Activated T-cell treated with anti-CD3 and anti-CD28 coated beads for 4 hours (primary cell): ENCODE measurements at regions not wholly inside any gene's neighbourhood (a gene's known extent, or its start where the extent isn't known, plus 50 kb on each side); places are given as distances from the start of the nearest gene placed in this dataset.
"Not testable (repeated sequence)": the region's sequence is repeated elsewhere in the genome, so short reads cannot be mapped to it uniquely, and the experiment has no call there.

Source experiments
- DNase-seq: peaks from one replicate; pipeline ENCODE4 v3.0.0-alpha.2; 2020

DNA sequence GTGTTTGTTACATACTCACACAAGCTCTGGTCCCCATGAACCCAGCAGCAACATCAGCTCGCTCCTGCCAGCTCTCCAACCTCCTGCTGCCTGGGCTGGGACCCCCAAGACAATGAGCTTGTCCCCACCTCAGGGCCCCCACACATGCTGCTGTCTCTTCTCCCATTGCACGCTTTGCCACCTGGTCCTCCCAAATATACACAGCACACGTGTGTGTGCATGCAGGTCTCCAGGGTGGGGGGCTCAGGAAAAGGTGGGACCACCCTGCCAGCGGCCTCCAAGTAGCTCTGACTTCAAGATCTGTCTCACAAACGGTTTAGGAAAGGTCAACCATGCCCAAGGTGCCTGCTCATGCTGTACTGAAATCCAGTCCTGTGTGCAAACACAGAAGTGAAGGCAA, 68.1 kb upstream of the CCND1 start:
- DNase-seq: no peak

DNA sequence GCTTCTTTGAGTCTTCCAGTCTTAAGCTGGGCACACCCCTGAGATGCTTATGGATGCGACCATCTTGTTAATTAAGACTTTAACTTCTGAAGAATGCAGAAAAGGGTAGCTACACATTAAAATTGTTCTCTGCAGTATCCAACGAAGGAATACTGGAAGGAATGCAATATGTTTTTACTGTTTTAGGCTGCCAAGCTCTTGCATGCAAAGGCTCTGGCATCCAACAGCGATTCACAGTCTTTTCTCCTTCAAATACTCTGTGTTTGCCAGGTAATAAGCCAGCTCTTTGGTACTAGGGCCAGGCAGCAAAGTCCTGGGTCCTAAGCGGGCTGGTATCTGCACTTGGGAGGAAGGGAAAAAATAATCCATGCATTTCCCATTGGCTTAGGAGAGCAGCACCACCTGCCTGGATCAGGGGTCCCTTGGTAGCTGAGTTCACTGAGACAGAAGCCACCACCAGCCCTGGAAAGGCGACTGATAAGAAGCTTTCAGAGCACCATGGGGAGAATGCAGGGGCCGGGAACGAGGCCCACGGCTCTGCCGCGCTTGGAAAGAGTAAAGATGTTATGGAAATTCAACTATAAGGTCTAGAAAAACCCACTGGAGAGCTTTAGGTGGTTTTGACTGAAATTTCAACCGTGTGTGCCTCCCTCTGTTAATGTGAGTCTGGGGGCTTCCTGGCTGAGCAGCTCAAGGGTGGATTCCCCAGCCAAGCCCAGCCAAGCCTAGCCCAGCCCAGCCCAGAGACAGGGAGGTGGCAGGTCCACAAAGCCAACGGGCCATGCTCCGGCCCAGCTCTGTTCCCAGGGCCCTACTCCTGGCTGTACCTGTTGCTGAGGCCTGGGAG, 67.0 kb upstream of the CCND1 start:
- no peak for DNase-seq

DNA sequence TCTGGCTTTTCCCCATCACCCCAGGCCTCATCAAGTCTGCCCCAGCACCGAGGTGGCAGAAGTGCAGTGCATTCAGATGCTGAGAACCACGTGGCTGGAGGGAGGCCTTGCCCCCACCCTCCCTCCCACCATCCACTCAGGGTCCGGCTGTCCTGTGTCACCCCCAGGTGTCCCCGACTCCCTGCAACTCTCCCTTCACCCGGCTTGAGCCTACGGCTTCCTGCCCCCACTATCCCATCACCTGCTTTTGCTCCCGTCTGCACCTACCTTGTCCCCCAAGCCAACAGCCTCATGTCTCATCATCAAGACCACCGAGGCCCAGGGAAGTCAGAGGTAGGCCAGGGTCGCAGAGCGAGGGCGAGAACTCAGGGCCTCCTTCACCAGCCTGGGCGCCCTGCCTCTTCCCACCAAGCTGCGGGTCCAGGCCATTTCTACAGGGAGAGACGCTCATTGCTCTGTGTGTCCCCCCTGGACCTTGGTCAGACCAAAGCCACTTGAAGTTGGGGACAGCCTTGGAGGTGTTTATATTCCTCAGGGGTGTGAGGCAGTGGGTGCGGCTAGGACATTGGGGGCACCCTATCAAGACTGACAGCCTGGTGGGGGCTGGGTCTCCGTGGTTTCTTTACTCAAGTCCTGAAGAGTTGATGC, 66.2 kb upstream of the CCND1 start:
- no peak for DNase-seq

GRCh38 chr11:69575296-69576068, 65.5 kb upstream of the CCND1 start:
- DNase-seq: no peak

DNA sequence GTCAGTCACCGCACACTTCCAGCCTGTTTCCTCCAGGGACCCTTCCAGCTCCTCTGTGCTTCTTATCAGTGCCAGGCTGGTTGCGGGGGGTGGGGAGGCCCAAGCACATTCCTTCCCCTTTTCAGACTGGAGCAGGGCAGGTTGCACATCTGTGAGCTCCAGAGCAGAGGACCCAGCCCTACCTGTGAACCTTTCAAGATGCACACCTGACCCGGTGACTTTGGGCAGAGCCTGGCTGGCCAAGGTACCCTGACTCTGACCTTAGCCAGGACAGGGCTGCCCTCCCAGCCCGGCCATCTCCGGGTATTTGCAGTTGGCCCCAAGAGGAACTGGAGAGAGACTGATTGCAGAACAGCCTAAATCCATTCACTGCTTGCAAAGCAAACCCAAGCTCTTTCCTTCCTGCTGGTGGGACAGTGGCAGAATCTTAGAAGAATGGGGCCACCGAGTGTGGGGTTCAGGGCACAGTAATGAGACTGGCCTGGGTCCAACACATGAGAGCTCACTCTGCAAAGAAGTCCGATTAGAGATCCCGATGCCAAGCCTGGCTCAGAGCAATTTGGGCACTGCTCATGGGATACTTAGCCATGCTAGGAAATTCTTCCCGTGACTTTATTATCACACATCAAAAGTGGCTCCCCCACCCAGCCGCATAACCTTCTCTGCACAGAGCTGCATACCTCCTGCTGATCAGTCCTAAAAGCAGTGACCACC, 64.7 kb upstream of the CCND1 start:
- DNase-seq: no peak

DNA sequence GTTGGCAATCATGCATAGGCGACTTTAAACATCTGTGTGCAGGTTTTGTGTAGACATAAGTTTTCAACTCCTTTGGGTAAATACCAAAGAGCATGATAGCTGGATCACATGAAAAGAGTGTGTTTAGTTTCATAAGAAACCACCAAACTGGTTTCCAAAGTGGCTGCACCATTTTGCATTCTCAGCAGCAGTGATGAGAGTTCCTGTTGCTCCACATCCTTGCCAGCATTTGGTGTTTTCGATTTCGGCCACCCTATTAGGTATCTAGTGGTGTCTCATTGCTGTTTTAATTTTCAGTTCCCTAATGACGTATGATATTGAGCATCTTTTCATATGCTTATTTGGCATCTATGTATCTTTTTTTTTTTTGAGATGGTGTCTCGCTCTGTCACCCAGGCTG, 62.8 kb upstream of the CCND1 start:
- no peak for DNase-seq

GRCh38 chr11:69580529-69580928, 60.4 kb upstream of the CCND1 start:
- no peak for DNase-seq

DNA sequence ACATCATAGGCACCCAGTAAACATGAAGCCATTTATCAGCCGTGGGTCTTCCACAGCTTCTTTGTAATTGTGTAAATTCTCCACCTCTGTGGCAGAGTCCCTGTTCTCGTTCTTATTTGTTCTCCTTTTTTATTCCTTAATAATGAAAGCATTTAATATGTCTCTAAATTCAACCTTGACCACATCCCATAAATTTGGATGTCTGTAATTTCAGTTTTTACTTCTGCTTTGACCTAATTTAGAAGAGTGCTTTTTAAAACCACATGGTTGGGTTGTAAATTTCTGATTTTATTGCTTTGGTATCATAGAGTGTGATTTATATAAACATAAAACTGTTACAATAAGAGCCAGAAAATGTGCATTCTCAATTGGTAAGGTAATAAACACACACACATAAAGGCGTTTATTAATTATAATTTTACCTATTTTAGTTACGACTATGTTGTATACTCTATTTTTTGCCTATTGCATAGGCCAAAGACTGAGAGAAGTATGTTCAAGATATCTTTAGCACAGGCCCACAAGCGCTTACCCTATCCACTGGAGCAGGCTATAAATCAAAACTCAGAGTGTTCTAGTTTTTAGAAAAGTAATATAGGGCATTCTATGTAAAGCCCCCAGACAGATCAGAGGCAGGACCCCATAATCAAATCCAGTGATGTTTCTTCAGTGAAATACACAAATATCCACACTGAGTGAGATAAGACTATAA, 58.0 kb upstream of the CCND1 start:
- no peak for DNase-seq

DNA sequence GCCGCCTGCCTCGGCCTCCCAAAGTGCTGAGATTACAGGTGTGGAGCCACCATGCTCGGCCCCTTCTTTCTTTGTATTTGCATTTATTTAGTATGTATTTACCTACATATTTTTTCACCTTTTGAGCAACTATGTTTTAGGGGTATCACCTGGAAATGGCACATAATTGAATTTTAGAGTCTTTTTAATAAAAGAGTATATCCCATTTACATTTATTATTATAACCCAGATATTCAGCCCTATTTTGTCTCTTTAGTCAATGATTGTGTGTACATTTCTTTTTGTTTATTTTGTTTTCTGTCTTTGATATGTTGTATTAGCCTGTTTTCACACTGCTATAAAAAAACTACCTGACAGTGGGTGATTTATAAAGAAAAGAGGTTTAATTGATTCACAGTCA, 56.8 kb upstream of the CCND1 start:
- DNase-seq: no peak

DNA sequence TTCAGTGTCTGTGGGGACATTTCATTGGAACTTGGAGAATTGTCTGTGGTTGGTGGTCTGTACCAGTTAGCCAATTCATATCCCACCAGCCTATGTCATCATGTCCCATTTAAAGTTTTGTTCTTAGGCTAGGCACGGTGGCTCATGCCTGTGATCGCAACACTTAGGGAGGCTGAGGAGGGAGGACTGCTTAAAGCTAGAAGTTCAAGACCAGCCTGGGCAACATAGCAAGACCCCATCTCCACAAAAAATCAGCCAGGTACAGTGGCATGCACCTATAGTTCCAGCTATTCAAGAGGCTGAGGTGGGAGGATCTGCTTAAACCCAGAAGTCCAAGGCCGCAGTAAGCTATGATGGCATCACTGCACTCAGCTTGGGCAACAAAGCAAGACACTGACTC, 55.6 kb upstream of the CCND1 start:
- no peak for DNase-seq

GRCh38 chr11:69587454-69588090, 53.4 kb upstream of the CCND1 start:
- DNase-seq: no peak

DNA sequence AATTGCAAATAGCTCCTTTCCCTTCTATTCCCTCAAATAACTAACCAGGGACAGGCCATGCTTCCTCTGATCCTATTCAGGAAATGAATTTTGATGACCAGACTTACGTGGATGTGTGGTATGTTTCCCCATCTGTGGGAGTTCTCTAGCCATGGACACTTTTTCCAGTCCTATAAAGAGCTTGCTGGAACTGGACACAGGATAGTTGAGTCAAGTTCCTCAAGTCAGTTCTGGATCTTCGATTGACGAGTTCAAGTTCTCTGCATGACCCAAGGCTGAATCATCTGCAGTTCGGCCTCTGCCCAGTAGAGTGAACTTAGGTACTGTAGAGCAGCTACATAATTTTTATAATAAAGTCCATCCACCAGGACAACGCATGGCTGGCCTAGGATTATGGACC, 52.7 kb upstream of the CCND1 start:
- no peak for DNase-seq

DNA sequence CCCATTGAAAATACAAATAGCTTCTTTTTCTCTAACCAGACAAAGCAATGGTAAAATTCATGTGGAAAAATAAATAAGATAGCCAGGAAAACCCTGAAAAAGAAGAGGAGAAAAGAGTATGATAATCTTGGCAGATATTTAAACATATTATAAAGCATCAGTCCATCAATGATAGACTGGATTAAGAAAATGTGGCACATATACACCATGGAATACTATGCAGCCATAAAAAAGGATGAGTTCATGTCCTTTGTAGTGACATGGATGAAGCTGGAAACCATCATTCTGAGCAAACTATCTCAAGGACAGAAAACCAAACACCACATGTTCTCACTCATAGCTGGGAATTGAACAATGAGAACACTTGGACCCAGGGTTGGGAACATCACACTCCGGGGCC, 50.9 kb upstream of the CCND1 start:
- DNase-seq: not testable (repeated sequence)
